NCI-H82 treated with DMSO at 0.1 percent for 48 hours (cell line): ENCODE measurements at regions not wholly inside any gene's neighbourhood (a gene's known extent, or its start where the extent isn't known, plus 50 kb on each side); places are given as distances from the start of the nearest gene placed in this dataset.
"Not testable (repeated sequence)": the region's sequence is repeated elsewhere in the genome, so short reads cannot be mapped to it uniquely, and the experiment has no call there.

Source experiments
- DNase-seq: peaks from one replicate; lab custom pipeline; 2025; ENCODE audit not compliant: unreplicated experiment; lab: John Stamatoyannopoulos, UW

GRCh38 chr11:98423933-98424332, 596.8 kb upstream of the CNTN5 start:
- DNase-seq, result no peak

- DNase-seq, result not testable (repeated sequence)
These were observed 596.0 kb upstream of the CNTN5 start for GRCh38 chr11:98424773-98425172.

DNA sequence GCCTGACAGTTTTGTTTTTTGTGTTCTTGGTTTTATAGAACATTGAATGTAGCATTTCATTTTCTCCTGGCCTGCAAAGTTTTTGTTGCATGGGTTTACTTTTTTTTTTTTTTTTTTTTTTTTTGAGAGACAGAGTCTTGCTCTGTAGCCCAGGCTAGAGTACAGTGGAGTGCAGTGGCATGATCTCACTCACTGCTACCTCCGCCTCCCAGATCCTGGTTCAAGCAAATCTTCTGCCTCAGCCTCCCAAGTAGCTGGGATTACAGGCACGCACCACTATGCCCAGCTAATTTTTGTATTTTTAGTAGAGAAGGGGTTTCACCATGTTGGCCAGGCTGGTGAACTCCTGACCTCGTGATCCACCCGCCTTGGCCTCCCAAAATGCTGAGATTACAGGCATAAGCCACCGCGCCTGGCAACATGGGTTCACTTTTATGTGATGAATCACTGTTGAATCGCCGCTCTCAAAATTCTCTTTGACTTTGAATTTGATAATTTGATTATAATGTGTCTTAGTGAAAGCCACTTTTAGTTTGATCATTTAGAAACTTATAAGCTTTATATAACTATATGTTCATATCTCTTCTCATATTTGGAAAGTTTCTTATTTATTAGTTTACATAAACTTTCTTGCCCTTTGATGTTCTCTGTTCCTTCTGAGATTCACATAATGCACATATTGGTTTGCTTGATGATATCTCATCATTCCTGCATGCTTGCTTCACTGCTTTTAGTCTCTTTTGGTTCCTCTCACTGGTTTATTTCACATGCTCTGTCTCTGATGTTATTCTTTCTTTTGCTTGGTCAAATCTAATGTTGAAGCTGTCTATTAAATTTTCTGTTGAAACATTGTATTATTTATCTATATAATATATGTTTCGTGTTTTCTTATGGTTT, 589.0 kb upstream of the CNTN5 start:
- DNase-seq, result no peak

GRCh38 chr11:98434296-98434695, 586.5 kb upstream of the CNTN5 start:
- no peak for DNase-seq

DNA sequence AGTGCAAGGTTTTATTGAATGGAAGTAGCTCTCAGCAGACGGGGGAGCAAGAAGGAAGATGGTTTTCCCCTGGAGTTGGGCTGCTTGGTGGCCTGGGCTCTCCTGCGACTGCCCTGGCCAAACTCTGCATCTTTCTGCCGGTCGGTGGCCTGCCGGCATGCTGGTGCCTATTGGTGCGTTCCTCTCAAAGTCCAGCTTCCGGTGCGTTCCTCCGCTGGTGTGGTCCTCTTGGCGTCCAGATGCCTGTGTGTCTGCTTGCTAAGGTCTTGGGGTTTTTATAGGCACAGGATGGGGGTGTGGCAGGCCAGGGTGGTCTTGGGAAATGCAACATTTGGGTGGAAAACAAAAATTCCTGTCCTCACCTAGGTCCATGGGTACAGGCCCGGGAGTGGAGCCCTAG, 567.4 kb upstream of the CNTN5 start:
- no peak for DNase-seq

DNA sequence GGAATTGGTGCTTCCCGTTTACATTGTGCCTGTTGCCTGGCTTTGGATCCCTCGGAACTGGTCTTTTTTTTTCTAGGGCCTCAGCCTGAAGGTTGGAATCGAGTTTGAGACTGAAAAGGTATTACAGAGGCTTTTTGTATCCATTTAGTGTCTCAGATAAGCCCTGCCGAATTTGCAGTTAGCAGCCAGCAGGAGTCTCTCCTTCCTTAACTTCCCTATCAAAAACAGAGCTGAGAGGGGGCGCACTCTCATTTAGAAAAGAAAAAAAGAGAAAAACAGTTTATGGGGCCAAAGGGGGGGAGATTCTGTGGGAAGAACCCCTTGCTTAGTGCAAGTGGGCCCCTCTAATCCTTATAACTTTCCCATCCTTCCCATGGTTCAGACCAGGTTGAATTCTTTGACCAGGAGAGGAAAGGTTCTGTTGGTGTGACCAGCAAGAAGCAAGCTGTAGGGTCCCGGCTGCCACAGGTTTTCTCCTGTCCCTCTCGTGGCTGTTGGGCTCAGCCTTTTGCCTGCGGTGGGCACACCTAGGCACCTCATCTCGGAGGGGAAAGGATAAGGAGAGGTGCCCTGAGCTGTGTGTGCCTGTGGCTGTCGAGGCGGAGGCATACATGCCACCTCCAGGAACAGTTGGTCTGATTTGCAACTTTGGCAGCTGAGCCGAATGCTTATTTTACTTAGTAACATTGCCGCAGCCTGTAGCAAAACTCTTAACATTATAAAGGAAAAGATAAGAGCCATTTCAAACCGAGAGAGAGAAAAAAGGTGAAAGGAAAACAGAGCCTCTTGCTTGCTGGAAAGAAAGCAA, 565.0 kb upstream of the CNTN5 start:
- DNase-seq, result no peak

- DNase-seq, result no peak
These were observed 564.5 kb upstream of the CNTN5 start for GRCh38 chr11:98456308-98456680.

DNA sequence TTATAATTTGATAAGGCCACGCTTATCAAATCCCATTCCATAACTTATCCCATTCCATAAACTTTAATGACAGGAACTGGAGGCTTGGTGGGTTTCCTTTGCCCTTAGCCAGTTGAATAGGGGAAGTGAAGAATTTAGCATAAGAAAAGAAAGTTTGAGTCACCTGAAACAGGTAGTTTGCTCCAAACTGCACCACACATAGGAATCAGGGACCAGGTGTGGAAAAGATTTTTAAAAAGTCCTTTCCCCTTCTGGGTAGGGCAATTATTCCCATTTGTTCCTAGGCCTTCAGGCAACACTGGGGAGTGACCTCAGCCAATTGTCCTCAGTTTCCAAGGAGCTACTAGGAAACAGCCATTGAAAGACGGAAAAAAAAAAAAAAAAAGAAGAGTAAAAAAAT, 525.7 kb upstream of the CNTN5 start:
- DNase-seq, result no peak

DNA sequence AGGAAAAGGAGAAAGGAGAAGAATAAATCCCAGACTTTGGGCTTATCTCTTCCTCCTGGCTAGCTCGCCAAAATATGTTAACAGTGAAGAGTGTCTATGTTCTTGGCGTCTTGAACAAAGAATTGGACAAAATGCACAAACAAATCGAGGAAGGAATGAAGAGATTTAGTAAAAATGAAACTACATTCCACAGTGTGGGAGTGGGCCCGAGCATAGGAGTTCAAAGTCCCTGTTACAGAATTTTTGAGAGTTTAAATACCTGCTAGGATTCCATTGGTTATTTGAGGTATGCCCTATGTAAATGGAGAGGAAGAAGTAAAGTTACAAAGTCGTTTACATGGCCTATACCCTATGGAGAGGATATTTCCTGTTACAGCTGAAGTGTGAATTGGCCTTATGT, 525.1 kb upstream of the CNTN5 start:
- no peak for DNase-seq

GRCh38 chr11:98507208-98507607, 513.5 kb upstream of the CNTN5 start:
- DNase-seq, result no peak

DNA sequence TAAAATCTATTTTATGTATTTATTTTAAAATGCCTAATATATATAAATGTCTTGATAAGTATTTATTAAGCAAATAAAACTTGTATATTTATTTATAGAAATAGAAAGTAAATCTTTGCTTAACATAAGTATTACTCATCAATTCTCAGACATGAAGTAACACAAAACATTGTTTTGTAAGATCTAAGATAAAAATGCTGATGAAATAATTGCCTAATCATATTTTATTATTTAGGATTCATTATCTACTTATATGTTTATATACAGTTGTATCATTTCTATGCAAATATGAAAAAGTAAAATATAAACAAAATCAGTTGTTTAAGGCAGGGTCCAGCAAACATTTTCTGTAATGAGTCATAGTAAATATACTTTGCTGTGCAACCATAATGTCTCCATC, 507.8 kb upstream of the CNTN5 start:
- DNase-seq, result no peak

GRCh38 chr11:98531576-98531975, 489.2 kb upstream of the CNTN5 start:
- no peak for DNase-seq

DNA sequence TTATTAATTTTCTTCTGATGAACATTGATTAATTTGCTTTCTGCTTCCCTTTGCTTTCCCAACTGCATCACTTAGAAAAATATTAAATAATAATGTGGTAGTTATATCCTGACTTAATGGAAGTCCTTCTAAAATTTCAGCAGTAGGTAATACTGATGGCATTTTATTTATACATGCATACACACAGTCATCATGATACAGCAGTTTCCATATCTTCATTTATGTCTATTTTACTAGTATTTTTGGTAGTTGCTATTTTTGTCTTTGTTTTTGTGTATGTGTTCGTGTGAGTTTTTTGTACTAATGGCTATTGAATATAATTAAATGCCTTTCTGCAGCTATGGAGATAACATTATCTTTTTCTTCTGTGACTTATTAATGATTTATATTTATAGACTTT, 484.7 kb upstream of the CNTN5 start:
- DNase-seq, result no peak

- not testable (repeated sequence) for DNase-seq
These were observed 482.4 kb upstream of the CNTN5 start for GRCh38 chr11:98538358-98538757.

DNA sequence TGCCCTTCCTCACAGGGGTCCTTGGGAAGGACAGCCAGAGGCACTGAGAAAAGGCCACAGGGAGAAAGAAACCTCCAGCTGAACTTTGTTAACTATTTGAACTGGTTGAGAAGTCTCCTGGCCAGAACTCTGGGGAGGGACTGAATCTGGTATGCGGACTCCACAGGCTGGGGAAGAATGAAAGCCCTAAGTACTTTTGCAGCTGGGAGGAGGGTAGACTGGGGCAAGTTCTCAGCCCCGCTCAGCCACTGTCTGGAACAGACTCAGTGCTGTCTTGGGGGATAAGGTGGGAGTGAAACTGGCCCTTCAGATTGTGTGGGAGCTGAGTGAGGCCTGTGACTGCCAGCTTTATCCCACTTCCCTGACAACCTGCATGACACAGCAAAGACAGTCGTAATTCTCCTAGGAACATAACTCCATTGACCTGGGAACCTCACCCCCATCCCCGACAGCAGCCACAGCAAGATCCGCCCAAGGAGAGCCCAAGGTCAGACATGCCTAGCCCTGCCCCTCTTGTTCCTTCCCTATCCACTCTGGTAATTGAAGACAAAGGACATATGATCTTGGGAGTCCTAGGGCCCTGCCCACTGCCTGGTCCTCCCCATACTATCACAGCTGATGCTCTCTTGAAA, 475.1 kb upstream of the CNTN5 start:
- no peak for DNase-seq

DNA sequence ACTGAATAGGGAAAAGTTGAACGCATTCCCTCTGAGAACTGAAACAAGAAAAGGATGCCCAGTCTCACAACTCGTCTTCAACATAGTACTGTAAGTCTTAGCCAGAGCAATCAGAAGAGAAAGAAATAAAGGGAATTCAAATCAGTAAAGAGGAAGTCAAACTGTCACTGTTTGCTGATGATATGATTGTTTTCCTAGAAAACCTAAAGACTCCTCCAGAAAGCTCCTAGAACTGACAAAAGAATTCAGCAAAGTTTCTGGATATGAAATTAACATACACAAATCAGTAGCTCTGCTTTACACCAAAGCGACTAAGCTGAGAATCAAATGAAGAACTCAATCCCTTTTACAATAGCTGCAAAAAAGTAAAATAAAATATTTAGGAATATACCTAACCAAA, 471.2 kb upstream of the CNTN5 start:
- DNase-seq, result no peak

- no peak for DNase-seq
These were observed 460.8 kb upstream of the CNTN5 start for GRCh38 chr11:98559961-98560360.

GRCh38 chr11:98561252-98561651, 459.5 kb upstream of the CNTN5 start:
- DNase-seq, result no peak

- no peak for DNase-seq
These were observed 458.8 kb upstream of the CNTN5 start for GRCh38 chr11:98561877-98562395.

GRCh38 chr11:98564233-98564632, 456.5 kb upstream of the CNTN5 start:
- no peak for DNase-seq

DNA sequence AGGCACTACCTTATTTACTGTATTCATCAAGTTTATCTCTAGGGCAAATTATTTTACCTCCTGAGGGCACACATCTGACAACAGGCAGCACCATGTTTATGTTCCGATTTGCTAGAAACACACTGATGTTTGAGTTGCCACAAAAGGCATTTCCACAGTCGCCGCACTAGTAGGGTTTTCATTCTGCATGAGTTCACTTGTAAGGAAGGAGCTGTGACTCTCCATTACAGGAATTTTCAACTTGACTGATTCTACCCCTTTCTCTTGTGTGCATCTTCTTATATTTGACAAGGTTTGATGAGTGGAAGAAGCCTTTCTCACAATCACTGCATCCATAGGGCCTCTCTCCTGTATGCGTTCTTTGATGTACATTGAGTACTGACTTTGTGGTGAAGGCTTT, 455.9 kb upstream of the CNTN5 start:
- DNase-seq, result no peak

GRCh38 chr11:98565311-98565710, 455.4 kb upstream of the CNTN5 start:
- DNase-seq, result no peak
